GM18909 (cell line): ENCODE measurements at regions not wholly inside any gene's neighbourhood (a gene's known extent, or its start where the extent isn't known, plus 50 kb on each side); places are given as distances from the start of the nearest gene placed in this dataset.

Experiments used
- ATAC-seq: cut with Tn5 transposase; IDR thresholded peaks from one replicate; pipeline ENCODE4 v1.9.1; 2021; ENCODE audit warnings: mild to moderate bottlenecking; ENCODE audit not compliant: unreplicated experiment, poor library complexity

GRCh38 chr5:6043491-6044310, 334.6 kb downstream of the MED10 start:
- no peak for ATAC-seq

GRCh38 chr5:6041977-6042550, 336.3 kb downstream of the MED10 start:
- no peak for ATAC-seq

GRCh38 chr5:6039111-6039510, 339.2 kb downstream of the MED10 start:
- no peak for ATAC-seq

GRCh38 chr5:6036006-6036405, 342.3 kb downstream of the MED10 start:
- no peak for ATAC-seq

- no peak for ATAC-seq
Measured at GRCh38 chr5:6029811-6030271, 348.5 kb downstream of the MED10 start.

- no peak for ATAC-seq
Measured at GRCh38 chr5:6026766-6027406, 351.5 kb downstream of the MED10 start.

GRCh38 chr5:6019612-6020011, 358.7 kb downstream of the MED10 start:
- ATAC-seq, result no peak

GRCh38 chr5:6013506-6013905, 364.8 kb downstream of the MED10 start:
- ATAC-seq, result no peak

- ATAC-seq, result no peak
Measured at GRCh38 chr5:6011199-6011598, 367.1 kb downstream of the MED10 start.

- ATAC-seq, result no peak
Measured at GRCh38 chr5:6006838-6007314, 371.5 kb downstream of the MED10 start.

- no peak for ATAC-seq
Measured at GRCh38 chr5:6003040-6003825, 375.1 kb downstream of the MED10 start.

- no peak for ATAC-seq
Measured at GRCh38 chr5:6000867-6001266, 377.5 kb downstream of the MED10 start.

GRCh38 chr5:5995819-5996218, 382.5 kb downstream of the MED10 start:
- ATAC-seq, result no peak

- no peak for ATAC-seq
Measured at GRCh38 chr5:5986492-5987178, 391.7 kb downstream of the MED10 start.

- no peak for ATAC-seq
Measured at GRCh38 chr5:5985332-5985731, 393.0 kb downstream of the MED10 start.

- ATAC-seq, result no peak
Measured at GRCh38 chr5:5983261-5983980, 394.9 kb downstream of the MED10 start.

- no peak for ATAC-seq
Measured at GRCh38 chr5:5981562-5981961, 396.8 kb downstream of the MED10 start.

GRCh38 chr5:5980538-5980895, 397.8 kb downstream of the MED10 start:
- no peak for ATAC-seq

GRCh38 chr5:5979761-5980537, 398.4 kb downstream of the MED10 start:
- ATAC-seq, result no peak
